LNCAP (cell line): ENCODE measurements at regions not wholly inside any gene's neighbourhood (a gene's known extent, or its start where the extent isn't known, plus 50 kb on each side); places are given as distances from the start of the nearest gene placed in this dataset.

ENCODE experiments used
- TF ChIP-seq, protein P1 (sequence below): fragments of 450-650 bp; IDR thresholded peaks from 2 replicates; pipeline ENCODE4 v1.5.1; 2017; ENCODE audit warnings: mild to moderate bottlenecking

DNA sequence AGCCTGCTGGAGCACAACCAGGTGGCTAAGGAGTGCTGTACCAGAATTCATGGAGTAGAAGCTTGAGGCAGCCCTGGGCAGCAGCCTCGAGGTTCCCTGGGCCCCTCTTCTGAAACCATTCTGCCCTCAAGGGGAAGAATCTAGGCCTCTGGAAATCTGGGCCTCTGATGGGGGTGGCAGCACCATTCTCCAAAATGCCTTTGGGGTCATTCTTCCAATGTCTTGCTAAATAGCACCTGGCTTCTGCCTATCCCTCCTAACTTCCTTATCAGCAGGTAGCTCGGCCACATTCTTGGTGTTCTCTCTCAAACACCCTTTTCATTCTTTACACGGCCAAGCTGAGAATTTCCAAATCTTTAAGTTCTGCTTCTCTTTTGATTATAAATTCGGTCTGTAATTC, 473.6 kb downstream of the BCOR start:
- TF ChIP-seq, protein P1, sequence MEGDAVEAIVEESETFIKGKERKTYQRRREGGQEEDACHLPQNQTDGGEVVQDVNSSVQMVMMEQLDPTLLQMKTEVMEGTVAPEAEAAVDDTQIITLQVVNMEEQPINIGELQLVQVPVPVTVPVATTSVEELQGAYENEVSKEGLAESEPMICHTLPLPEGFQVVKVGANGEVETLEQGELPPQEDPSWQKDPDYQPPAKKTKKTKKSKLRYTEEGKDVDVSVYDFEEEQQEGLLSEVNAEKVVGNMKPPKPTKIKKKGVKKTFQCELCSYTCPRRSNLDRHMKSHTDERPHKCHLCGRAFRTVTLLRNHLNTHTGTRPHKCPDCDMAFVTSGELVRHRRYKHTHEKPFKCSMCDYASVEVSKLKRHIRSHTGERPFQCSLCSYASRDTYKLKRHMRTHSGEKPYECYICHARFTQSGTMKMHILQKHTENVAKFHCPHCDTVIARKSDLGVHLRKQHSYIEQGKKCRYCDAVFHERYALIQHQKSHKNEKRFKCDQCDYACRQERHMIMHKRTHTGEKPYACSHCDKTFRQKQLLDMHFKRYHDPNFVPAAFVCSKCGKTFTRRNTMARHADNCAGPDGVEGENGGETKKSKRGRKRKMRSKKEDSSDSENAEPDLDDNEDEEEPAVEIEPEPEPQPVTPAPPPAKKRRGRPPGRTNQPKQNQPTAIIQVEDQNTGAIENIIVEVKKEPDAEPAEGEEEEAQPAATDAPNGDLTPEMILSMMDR: no peak

DNA sequence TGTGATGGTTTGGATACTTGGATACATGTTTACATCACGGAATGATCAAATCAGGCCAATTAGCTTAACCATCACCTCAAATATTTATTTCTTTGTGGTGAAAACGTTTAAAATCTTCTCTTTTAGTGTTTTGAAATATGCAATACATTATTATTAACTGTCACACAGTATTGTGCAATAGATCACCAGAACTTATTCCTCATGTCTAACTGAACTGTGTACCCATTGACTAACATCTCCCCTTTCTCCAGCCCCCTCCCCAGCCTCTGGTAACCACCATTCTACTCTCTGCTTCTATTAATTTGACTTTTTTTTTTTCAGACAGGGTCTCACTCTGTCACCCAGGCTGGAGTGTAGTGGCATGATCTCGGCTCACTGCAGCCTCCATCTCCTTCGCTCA, 471.9 kb downstream of the BCOR start:
- TF ChIP-seq, protein P1: no peak

DNA sequence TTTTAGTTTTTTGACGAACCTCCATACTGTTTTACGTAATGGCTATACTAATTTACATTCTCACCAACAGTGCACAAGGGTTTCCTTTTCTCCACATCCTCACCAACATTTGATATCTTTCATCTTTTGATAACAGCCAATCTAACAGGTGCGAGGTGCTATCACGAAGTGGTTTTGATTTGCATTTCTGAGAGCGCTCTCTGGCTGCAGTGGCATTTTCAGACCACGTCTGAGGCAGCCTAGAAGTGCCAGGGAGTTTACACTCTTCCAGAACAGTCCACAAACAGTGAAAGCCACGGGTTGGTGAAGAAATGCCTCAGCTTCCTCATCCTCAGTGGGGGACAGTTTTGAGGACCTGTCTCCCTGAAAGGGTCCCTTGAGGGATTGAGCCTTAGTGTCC, 471.0 kb downstream of the BCOR start:
- TF ChIP-seq, protein P1: no peak

DNA sequence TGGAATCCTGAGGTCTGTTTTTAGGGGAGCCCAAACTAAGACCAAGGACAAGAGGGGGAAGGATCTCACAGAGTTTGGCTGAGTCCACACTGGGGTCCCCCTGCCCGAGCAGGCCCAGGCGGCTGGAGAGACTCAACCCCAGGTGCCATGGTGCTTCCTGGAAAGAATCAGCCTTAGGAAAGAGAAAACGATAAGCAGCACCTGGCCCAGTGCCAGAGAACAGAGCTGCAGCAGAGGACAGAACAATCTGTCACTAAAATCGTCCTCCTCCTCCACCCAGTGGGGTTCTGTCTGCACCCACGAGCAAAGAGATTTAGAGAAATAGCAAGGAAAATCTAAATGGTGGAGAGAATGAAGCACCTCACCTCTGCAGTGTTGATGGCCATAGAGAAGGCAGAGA, 470.5 kb downstream of the BCOR start:
- TF ChIP-seq, protein P1: no peak

DNA sequence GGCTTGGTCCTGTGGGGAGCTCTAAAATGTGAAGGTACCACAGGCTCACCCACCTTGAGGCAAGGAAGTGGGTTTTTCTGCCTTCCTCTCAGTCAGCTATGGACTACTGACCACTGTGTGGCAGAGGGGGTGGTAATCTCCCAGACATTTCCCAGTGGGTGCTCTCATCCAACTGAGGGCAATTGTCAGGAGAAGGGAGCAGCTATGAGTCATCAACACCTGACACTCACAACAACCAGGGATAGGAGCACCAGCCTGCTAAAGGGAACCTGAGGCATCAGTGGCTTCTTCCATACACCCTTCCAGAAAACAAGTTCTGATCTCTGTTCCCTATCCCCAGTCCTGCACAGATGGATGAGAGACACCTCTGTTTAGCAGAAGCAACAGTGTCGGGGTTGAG, 468.8 kb downstream of the BCOR start:
- TF ChIP-seq, protein P1: no peak

DNA sequence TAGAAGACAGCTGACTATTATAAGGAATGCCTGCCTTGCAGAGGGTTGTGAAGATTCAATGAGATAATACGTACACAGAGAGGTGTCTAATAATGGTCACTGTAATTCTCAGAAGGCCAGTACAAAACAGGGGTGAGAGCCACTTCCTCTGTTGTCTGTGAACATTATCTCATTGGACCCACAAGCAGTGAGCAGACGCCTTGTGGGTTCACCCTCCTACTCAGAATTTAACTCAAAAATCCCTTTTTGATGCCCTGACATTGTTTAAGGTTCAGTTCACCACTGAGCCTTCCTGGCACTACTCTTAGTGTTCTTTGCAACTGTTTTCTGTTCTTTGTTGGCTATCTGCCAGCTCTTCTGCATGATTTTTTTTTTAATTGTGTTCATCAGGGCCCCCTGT, 467.4 kb downstream of the BCOR start:
- TF ChIP-seq, protein P1: no peak

DNA sequence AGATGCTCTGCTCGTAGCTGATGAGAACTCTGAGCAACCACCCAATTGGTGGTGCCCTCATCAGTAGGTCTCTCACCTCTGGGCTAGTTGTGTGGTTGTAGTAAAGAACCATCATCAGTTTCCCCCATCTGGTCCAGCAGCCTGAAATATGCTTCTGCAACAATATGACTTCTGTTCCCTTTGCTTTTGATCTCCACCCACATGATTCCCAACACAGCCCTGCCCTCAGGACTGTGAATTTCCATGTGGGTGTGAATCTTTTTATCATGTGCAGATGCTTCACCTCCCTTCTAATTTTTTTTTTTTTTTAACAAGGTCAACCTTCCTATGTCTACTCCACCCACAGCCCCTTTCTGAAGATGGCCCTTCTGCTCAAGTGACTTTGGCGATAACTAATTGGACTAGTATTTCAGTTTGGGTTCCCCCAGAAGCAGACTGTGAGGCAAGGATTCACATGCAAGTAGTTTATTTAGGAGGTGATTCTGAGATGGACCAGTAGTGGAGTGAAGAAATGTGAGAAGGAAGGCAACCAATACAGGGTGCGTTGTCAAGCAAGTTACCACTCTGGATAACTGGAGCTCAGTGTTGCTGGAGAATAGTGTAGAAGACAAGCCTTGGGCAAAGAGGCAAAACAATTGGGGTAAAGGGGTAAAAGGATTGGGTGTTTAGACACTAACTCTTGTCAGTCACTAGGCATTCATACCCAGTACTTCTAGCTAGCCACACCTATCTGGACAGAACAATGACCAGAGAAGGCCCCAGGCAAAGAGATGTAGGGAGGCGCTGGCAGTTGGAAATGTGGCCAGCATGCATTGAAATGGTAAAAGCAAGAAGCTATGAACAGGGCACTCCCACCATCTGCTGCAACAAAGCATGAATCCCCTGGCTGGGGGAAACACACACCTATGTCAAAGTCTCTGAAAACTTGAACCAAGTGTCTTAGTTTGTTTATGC, 466.2 kb downstream of the BCOR start:
- TF ChIP-seq, protein P1: no peak
